ENCODE measurements at regions not wholly inside any gene's neighbourhood (a gene's known extent, or its start where the extent isn't known, plus 50 kb on each side); places are given as distances from the start of the nearest gene placed in this dataset.

DNA sequence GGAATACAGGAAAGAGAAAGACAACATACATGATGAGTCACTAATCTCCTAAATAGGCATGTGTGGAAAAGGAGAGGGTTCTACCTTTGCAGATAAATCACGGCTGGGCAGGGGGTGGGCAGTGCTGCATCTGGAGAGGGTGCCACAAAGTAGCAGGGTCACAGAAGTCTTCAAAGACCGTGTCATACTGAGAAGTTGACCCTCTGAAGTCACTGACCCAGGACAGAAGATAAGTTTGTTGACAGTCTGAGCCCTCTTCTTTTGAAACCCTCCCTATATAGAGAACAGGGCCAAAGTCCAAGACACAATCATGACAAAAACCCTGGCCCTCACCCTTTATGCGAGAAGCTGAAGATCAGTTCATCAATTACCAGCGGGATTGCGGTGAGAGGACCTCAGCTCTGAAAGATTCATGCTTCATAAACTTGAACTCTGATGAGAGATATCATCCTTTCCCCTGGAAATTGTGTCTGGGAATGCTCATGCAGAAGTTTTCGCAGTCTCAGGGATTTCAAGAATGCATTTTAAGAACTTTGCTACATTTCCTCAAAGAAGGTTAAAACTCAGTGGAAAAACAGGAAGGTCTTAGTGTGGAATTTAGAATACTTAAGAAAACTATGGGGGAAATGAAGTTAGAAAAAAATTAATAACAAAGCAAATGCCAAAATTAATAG, 129.5 kb downstream of the FAM124B start:
- TF ChIP-seq, protein P1, sequence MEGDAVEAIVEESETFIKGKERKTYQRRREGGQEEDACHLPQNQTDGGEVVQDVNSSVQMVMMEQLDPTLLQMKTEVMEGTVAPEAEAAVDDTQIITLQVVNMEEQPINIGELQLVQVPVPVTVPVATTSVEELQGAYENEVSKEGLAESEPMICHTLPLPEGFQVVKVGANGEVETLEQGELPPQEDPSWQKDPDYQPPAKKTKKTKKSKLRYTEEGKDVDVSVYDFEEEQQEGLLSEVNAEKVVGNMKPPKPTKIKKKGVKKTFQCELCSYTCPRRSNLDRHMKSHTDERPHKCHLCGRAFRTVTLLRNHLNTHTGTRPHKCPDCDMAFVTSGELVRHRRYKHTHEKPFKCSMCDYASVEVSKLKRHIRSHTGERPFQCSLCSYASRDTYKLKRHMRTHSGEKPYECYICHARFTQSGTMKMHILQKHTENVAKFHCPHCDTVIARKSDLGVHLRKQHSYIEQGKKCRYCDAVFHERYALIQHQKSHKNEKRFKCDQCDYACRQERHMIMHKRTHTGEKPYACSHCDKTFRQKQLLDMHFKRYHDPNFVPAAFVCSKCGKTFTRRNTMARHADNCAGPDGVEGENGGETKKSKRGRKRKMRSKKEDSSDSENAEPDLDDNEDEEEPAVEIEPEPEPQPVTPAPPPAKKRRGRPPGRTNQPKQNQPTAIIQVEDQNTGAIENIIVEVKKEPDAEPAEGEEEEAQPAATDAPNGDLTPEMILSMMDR (IDR thresholded peaks at IDR 0.05) = no peak
- no peak for TF ChIP-seq POLR2A (IDR thresholded peaks at IDR 0.05)

All from right lobe of liver (tissue), 4 donors.